Heart left ventricle (tissue), 16 donors: ENCODE measurements at regions not wholly inside any gene's neighbourhood (a gene's known extent, or its start where the extent isn't known, plus 50 kb on each side); places are given as distances from the start of the nearest gene placed in this dataset.

Source experiments
- ATAC-seq, 4 donors: fragments of 200-7000 bp; cut with Tn5 transposase; one replicate each; pipeline ENCODE4 v1.9.1; 2020 to 2022; ENCODE audit warnings: moderate library complexity in 4 of 4, mild to moderate bottlenecking in 3 of 4, moderate number of reproducible peaks in 1 of 4
- DNase-seq, 5 donors: peaks; one replicate each; pipeline ENCODE4 v3.0.0-alpha.2; 2020
- H3K27ac ChIP-seq, 12 donors: fragments of 200-600 bp; sonication (generic) in 4 of 12; one replicate each; pipeline versions ENCODE4 v1.5.0 to v1.8.0; 2016 to 2022; ENCODE audit warnings: mild to moderate bottlenecking in 2 of 12
- H3K27me3 ChIP-seq, 9 donors: fragments of 200-600 bp; sonication (generic) in 2 of 9; one replicate each; pipeline versions ENCODE4 v1.5.1 to v1.8.0; 2016 to 2022; ENCODE audit warnings: mild to moderate bottlenecking in 3 of 9
- H3K36me3 ChIP-seq, 9 donors: fragments of 200-600 bp; sonication (generic) in 2 of 9; one replicate each; pipeline versions ENCODE4 v1.5.0 to v1.8.0; 2018 to 2022; ENCODE audit warnings: mild to moderate bottlenecking in 2 of 9
- H3K4me1 ChIP-seq, 12 donors: fragments of 200-600 bp; sonication (generic) in 4 of 12; one replicate each; pipeline versions ENCODE4 v1.5.0 to v1.8.0; 2016 to 2022; ENCODE audit warnings: mild to moderate bottlenecking in 3 of 12
- H3K4me3 ChIP-seq, 12 donors: fragments of 200-600 bp; sonication (generic) in 4 of 12; one replicate each; pipeline versions ENCODE4 v1.5.0 to v1.8.0; 2017 to 2022; ENCODE audit warnings: mild to moderate bottlenecking in 9 of 12, moderate library complexity in 4 of 12
- H3K9me3 ChIP-seq, 12 donors: fragments of 200-600 bp; sonication (generic) in 4 of 12; one replicate each; pipeline versions ENCODE4 v1.5.0 to v1.8.0; 2016 to 2022; ENCODE audit warnings: mild to moderate bottlenecking in 1 of 12
- CTCF ChIP-seq, 12 donors: fragments of 200-600 bp; sonication (generic) in 4 of 12; IDR thresholded peaks; one replicate each; pipeline versions ENCODE4 v1.5.0 to v1.8.0; 2018 to 2022; ENCODE audit warnings: antibody characterized with exemption in 12 of 12, mild to moderate bottlenecking in 5 of 12
- POLR2A ChIP-seq, 2 donors: fragments of 450-650 bp; IDR thresholded peaks; one replicate each; pipeline ENCODE4 v1.6.1; 2017; ENCODE audit warnings: antibody characterized with exemption in 2 of 2, mild to moderate bottlenecking in 2 of 2, moderate library complexity in 2 of 2
- WGBS, 4 donors: extraction: QIAGEN DNeasy Blood & Tissue Kit in 2 of 4; methylation state at CpG; one replicate each; pipeline versions ENCODE4 v1.1.5 to v1.1.7; 2013 to 2018; 5-methylcytosine and 5-hydroxymethylcytosine counted together
- intact Hi-C, 10 donors: fragments of 100-400 bp; cut with DNase I; formaldehyde crosslinking; loops; one replicate each; pipeline versions ENCODE4 v1.11.1 to v1.14.2; 2022
- donor health status: ischemic (EF 13 %, LVEDD 7.1; RV severe dilation, severe dysfunction).
- donor health status: healthy with polysubstance abuse.
- donor health status: DM: no; HTN: yes; CAD: no.
- donor health status: DM: no; HTN: no; CAD: no.
- donor health status: ischemic (EF 25% LVEDD 6.9; RV normal size, moderate dysfunction).
- donor health status: ischemic (EF 25% LVEDD 5.7; RV mildly dilated, moderate dysfunction).
- donor health status: healthy.
- donor health status: DM: yes; HTN: yes; CAD: no.
- donor health status: ischemic (EF 35%, LVEDD 5.7; RV mildly dilated, moderate dysfunction).
- donor health status: nonischemic (EF 11% LVEDD 7.7; RV severe dilation, severe dysfunction).
- donor health status: DM: yes; HTN: yes; CAD: no.
- donor health status: PGD.
- donor health status: ischemic (EF 29% LVEDD 5.4; RV normal size, mild dysfunction).
- donor health status: nonischemic (EF 23%, LVEDD 6.1; RV moderate dilation, normal function).

- DNase-seq (no peak), ATAC-seq (no peak)
- Histone ChIP-seq H3K4me3 (no peak overlapping the region), H3K4me1 (no peaks in the 10 kb centered on the region), H3K36me3 (no peaks in the 10 kb centered on the region), H3K27me3 (peaks cover 0 to 49% (median 5%) of the 10 kb centered on the region in 9 donors), H3K9me3 (no peaks in the 10 kb centered on the region), H3K27ac (no peak overlapping the region)
- no peak for TF ChIP-seq POLR2A (IDR thresholded peaks at IDR 0.05)
- TF ChIP-seq CTCF (IDR thresholded peaks at IDR 0.05), result no peak
- WGBS, 4 donors, result 61 to 78% (median 68%) methylated on average over 4 of the region's 4 CpGs
- intact Hi-C loops, result no loop called here
Measured at GRCh38 chr20:56805313-56805712, 176.2 kb downstream of the TFAP2C start.

GRCh38 chr20:56805966-56806365 lies 176.9 kb downstream of the TFAP2C start:
- DNase-seq (no peak), ATAC-seq (no peak)
- no peaks in the 10 kb centered on the region for H3K9me3 ChIP-seq
- no peak overlapping the region for H3K4me3 ChIP-seq
- H3K36me3 ChIP-seq, result no peaks in the 10 kb centered on the region
- WGBS, 4 donors, result 69 to 86% (median 84%) methylated on average over 7 to 9 of the region's 9 CpGs
- no peaks in the 10 kb centered on the region for H3K4me1 ChIP-seq
- intact Hi-C loops, result no loop called here
- H3K27me3 ChIP-seq, result peaks cover 0 to 56% (median 7%) of the 10 kb centered on the region in 9 donors
- TF ChIP-seq POLR2A (IDR thresholded peaks at IDR 0.05) (no peak), CTCF (IDR thresholded peaks at IDR 0.05) (no peak)
- no peak overlapping the region for H3K27ac ChIP-seq

GRCh38 chr20:56806952-56807517 lies 177.9 kb downstream of the TFAP2C start:
- no peak overlapping the region for H3K4me3 ChIP-seq
- H3K27ac ChIP-seq, result no peak overlapping the region
- H3K9me3 ChIP-seq, result no peaks in the 10 kb centered on the region
- H3K36me3 ChIP-seq, result no peaks in the 10 kb centered on the region
- ATAC-seq (no peak), DNase-seq (no peak)
- intact Hi-C loops, result no loop called here
- TF ChIP-seq CTCF (IDR thresholded peaks at IDR 0.05) (no peak), POLR2A (IDR thresholded peaks at IDR 0.05) (no peak)
- H3K27me3 ChIP-seq, result peaks cover 0 to 60% (median 7%) of the 10 kb centered on the region in 9 donors
- H3K4me1 ChIP-seq, result no peaks in the 10 kb centered on the region
- WGBS, 4 donors, result 42 to 51% (median 42%) methylated on average over 18 of the region's 18 CpGs

- H3K27me3 ChIP-seq, result peaks cover 0 to 63% (median 7%) of the 10 kb centered on the region in 9 donors
- H3K4me3 ChIP-seq, result no peak overlapping the region
- WGBS, 4 donors, result 25 to 34% (median 34%) methylated on average over 10 of the region's 10 CpGs
- H3K9me3 ChIP-seq, result no peaks in the 10 kb centered on the region
- H3K27ac ChIP-seq, result no peak overlapping the region
- no peaks in the 10 kb centered on the region for H3K36me3 ChIP-seq
- TF ChIP-seq CTCF (IDR thresholded peaks at IDR 0.05), result no peak
- no peak for TF ChIP-seq POLR2A (IDR thresholded peaks at IDR 0.05)
- H3K4me1 ChIP-seq, result no peaks in the 10 kb centered on the region
- no peak for ATAC-seq
- intact Hi-C loops, result no loop called here
- DNase-seq, result no peak
Measured at GRCh38 chr20:56808117-56808725, 179.1 kb downstream of the TFAP2C start.
